ENCODE measurements at regions not wholly inside any gene's neighbourhood (a gene's known extent, or its start where the extent isn't known, plus 50 kb on each side); places are given as distances from the start of the nearest gene placed in this dataset.
A peak's percentile ranks its signal among the peaks of the same experiment; 100 is the strongest.

GRCh38 chr1:232222614-232223013 lies 407.3 kb downstream of the SIPA1L2 start:
- TF ChIP-seq, protein P1, sequence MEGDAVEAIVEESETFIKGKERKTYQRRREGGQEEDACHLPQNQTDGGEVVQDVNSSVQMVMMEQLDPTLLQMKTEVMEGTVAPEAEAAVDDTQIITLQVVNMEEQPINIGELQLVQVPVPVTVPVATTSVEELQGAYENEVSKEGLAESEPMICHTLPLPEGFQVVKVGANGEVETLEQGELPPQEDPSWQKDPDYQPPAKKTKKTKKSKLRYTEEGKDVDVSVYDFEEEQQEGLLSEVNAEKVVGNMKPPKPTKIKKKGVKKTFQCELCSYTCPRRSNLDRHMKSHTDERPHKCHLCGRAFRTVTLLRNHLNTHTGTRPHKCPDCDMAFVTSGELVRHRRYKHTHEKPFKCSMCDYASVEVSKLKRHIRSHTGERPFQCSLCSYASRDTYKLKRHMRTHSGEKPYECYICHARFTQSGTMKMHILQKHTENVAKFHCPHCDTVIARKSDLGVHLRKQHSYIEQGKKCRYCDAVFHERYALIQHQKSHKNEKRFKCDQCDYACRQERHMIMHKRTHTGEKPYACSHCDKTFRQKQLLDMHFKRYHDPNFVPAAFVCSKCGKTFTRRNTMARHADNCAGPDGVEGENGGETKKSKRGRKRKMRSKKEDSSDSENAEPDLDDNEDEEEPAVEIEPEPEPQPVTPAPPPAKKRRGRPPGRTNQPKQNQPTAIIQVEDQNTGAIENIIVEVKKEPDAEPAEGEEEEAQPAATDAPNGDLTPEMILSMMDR (IDR thresholded peaks at IDR 0.05; ENCODE audit: insufficient read depth, low read depth, low read length), result no peak
- DNase-seq (ENCODE audit: low read depth), result no peak
- H3K4me3 ChIP-seq (ENCODE audit: low read depth, low read length), result no peak overlapping the region

DNA sequence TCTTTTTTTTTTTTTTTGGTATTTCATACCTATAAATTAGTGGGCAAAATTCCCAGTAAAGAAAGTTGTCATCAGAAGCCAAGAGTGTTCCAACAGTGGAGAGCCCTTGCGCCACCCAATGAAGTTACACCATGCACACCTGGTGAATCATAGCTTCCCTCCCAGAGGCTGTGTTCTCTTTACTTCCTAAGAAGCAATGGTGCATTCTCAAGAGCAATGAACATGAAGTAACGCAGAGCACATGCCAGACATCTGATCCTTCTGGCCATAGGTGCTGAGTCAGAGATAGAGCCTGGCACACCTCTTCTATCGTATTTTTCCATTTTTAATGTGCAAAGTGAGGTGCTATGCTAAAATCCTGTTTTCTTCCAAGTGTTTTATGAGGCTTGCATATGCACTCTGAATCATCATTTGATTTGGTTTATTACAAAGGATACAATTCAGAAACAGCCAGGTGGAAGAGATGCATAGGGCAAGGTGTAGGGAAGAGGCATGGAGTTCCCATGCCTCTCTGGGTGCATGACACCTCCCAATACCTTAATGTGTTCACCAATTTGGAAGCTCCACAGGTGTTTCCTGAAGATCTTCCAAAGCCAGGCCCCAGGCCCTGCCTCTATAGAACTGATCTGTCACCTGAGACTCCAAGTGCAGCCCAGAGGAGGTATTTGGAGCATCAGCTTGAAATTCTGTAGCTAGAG lies 408.0 kb downstream of the SIPA1L2 start:
- peak; percentile 11 for DNase-seq (ENCODE audit: low read depth)
- no peak overlapping the region for H3K4me3 ChIP-seq (ENCODE audit: low read depth, low read length)
- TF ChIP-seq, protein P1 (IDR thresholded peaks at IDR 0.05; ENCODE audit: insufficient read depth, low read depth, low read length), result no peak

GRCh38 chr1:232218955-232219865 lies 410.7 kb downstream of the SIPA1L2 start:
- no peak for DNase-seq (ENCODE audit: low read depth)
- TF ChIP-seq, protein P1 (IDR thresholded peaks at IDR 0.05; ENCODE audit: insufficient read depth, low read depth, low read length), result no peak
- H3K4me3 ChIP-seq (ENCODE audit: low read depth, low read length), result no peak overlapping the region

DNA sequence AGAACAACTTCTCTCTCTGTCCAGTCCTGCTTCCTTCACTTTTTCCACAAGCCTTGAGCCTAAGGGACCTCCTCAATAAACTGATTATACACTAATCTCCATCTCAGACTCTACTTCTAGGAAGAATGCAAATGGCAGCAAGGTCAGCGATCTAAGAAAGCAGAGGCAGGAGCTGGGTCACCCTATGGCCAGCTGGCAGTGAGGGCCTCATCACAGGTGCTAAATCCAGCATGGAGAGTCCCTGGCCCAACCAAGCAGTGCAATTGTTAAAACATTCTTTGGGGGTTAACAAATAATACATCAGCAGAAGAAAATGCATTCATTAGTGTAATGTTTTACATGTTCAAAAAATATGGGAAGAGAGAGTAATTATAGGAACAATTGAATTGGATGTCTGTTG lies 416.0 kb downstream of the SIPA1L2 start:
- TF ChIP-seq, protein P1 (IDR thresholded peaks at IDR 0.05; ENCODE audit: insufficient read depth, low read depth, low read length), result no peak
- H3K4me3 ChIP-seq (ENCODE audit: low read depth, low read length), result no peak overlapping the region
- no peak for DNase-seq (ENCODE audit: low read depth)

DNA sequence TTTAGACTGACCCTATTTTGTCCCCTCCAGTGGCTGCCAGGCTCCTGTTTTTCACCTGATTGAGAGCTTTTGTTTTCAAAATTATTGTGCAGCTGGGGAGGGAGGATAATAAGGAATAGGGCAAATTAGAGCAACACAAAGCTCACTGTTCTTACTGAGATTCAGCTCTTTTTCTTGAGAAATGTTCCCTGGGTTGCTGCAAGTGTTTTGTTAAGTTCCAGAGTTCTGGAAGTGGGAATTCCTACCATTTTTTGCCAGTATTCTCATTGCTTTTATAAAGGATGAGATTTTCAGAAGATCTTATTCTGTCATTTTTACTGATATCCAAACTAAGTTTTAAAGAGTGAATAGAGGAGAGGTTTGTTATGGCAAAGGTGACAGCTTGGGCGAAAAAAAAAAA lies 417.7 kb downstream of the SIPA1L2 start:
- DNase-seq (ENCODE audit: low read depth), result no peak
- TF ChIP-seq, protein P1 (IDR thresholded peaks at IDR 0.05; ENCODE audit: insufficient read depth, low read depth, low read length), result no peak
- H3K4me3 ChIP-seq (ENCODE audit: low read depth, low read length), result no peak overlapping the region

DNA sequence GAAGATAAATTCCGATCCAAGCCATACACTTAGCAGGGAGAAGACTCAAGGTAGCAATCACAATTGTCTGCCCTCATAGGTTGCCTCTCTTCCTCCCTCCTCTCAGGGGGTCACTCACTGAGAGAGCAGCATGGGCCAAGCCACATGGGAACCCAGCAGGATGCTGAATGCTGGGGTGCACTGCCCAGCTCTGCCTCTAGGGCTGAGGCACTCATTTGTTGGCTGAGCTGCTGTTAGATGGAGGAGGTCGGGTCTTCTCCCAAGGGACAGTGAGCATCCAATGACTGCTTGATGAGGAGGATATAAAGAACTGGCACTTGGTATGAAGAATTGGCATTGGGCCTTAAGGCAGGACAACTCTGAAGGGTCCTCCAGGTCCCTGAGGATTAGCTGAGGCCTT lies 418.8 kb downstream of the SIPA1L2 start:
- H3K4me3 ChIP-seq (ENCODE audit: low read depth, low read length), result no peak overlapping the region
- TF ChIP-seq, protein P1 (IDR thresholded peaks at IDR 0.05; ENCODE audit: insufficient read depth, low read depth, low read length), result peak; percentile 49
- DNase-seq (ENCODE audit: low read depth), result no peak
